ENCODE measurements at regions not wholly inside any gene's neighbourhood (a gene's known extent, or its start where the extent isn't known, plus 50 kb on each side); places are given as distances from the start of the nearest gene placed in this dataset.

- TF ChIP-seq ZNF274 (IDR thresholded peaks at IDR 0.05; ENCODE audit: low read depth, low read length), result no peak
- TF ChIP-seq SUZ12 (IDR thresholded peaks at IDR 0.05; ENCODE audit: extremely low read depth, insufficient read depth, insufficient read length), result no peak
Observed at GRCh38 chr6:92052513-92052912, 1366.8 kb downstream of the EPHA7 start.
